BJ (cell line): ENCODE measurements at regions not wholly inside any gene's neighbourhood (a gene's known extent, or its start where the extent isn't known, plus 50 kb on each side); places are given as distances from the start of the nearest gene placed in this dataset.

Experiments
- CTCF ChIA-PET: fragments of 350-600 bp; formaldehyde crosslinking; extraction: SDS; loops from one replicate; lab custom pipeline; 2021; ENCODE audit warnings: antibody characterized with exemption, inconsistent platforms; lab: Yijun Ruan, JAX
- POLR2A ChIA-PET: fragments of 300-600 bp; sonication (Branson Sonifier 250); formaldehyde crosslinking; extraction: SDS; loops from one replicate; lab custom pipeline; 2021; ENCODE audit warnings: antibody characterized with exemption; lab: Charles Lee
- DNase-seq: peaks from one replicate; pipeline ENCODE4 v3.0.0-alpha.2; 2011; ENCODE audit warnings: low read depth
- H3K27me3 ChIP-seq: 2 replicates; pipeline ENCODE4 v1.6.0; 2011; ENCODE audit warnings: low read length; ENCODE audit not compliant: control insufficient read depth, insufficient read depth
- H3K36me3 ChIP-seq: 2 replicates; pipeline ENCODE4 v1.5.1; 2011; ENCODE audit warnings: low read length; ENCODE audit not compliant: control insufficient read depth, insufficient read depth
- H3K4me3 ChIP-seq: 2 replicates; pipeline ENCODE4 v1.5.1; 2011; ENCODE audit warnings: low read depth, mild to moderate bottlenecking, control low read depth, low read length
- CTCF ChIP-seq: IDR thresholded peaks from 2 replicates; pipeline ENCODE4 v1.5.1; 2011; ENCODE audit warnings: low read depth, mild to moderate bottlenecking, control low read depth, inconsistent platforms, low read length, moderate library complexity; ENCODE audit not compliant: insufficient read depth

GRCh38 chr7:69173846-69174245 lies 424.4 kb upstream of the AUTS2 start:
- Histone ChIP-seq H3K4me3 (no peak overlapping the region), H3K27me3 (no peaks in the 10 kb centered on the region), H3K36me3 (no peaks in the 10 kb centered on the region)
- ChIA-PET CTCF (no interaction called here), POLR2A (no interaction called here)
- no peak for TF ChIP-seq CTCF
- no peak for DNase-seq

GRCh38 chr7:69176841-69177240 lies 421.4 kb upstream of the AUTS2 start:
- Histone ChIP-seq H3K27me3 (no peaks in the 10 kb centered on the region), H3K36me3 (no peaks in the 10 kb centered on the region), H3K4me3 (no peak overlapping the region)
- DNase-seq = no peak
- CTCF ChIA-PET = interaction anchor here (0.8 kb wide), 1 partner anchor 1687 kb away, joined by 4 read pairs; no protein-coding TSS in a partner anchor
- POLR2A ChIA-PET = no interaction called here
- TF ChIP-seq CTCF = no peak

GRCh38 chr7:69177461-69177861 lies 420.8 kb upstream of the AUTS2 start:
- no peak for DNase-seq
- ChIA-PET CTCF (no interaction called here), POLR2A (no interaction called here)
- Histone ChIP-seq H3K4me3 (no peak overlapping the region), H3K36me3 (no peaks in the 10 kb centered on the region), H3K27me3 (no peaks in the 10 kb centered on the region)
- no peak for TF ChIP-seq CTCF

- H3K4me3 ChIP-seq = no peak overlapping the region
- CTCF ChIA-PET = no interaction called here
Observed at GRCh38 chr7:69177941-69178494, 420.3 kb upstream of the AUTS2 start.

GRCh38 chr7:69180662-69181061 lies 417.6 kb upstream of the AUTS2 start:
- no peaks in the 10 kb centered on the region for H3K27me3 ChIP-seq
- no peak for TF ChIP-seq CTCF
- POLR2A ChIA-PET = no interaction called here
- CTCF ChIA-PET = no interaction called here
- H3K36me3 ChIP-seq = no peaks in the 10 kb centered on the region
- no peak overlapping the region for H3K4me3 ChIP-seq
- DNase-seq = no peak

More at GRCh38 chr7:69177941-69178494, 420.3 kb upstream of the AUTS2 start:
- no peak for TF ChIP-seq CTCF
- no peaks in the 10 kb centered on the region for H3K27me3 ChIP-seq
- no peaks in the 10 kb centered on the region for H3K36me3 ChIP-seq
- DNase-seq = no peak
- POLR2A ChIA-PET = no interaction called here
